B cell (primary cell): ENCODE measurements at regions not wholly inside any gene's neighbourhood (a gene's known extent, or its start where the extent isn't known, plus 50 kb on each side); places are given as distances from the start of the nearest gene placed in this dataset.

Experiments
- ATAC-seq: fragments of 200-7000 bp; cut with Tn5 transposase; one replicate; pipeline ENCODE4 v1.10.0; 2021; ENCODE audit warnings: low read depth, mild to moderate bottlenecking, moderate number of reproducible peaks, moderate library complexity
- CTCF ChIA-PET: fragments of 350-600 bp; sonication (Branson Sonifier 250); formaldehyde crosslinking; loops from one replicate; lab custom pipeline; 2021; ENCODE audit warnings: antibody characterized with exemption, inconsistent platforms; lab: Charles Lee
- POLR2A ChIA-PET: fragments of 350-600 bp; sonication (Branson Sonifier 250); formaldehyde crosslinking; loops from one replicate; lab custom pipeline; 2021; ENCODE audit warnings: antibody characterized with exemption; lab: Charles Lee
- DNase-seq: peaks from one replicate; pipeline ENCODE4 v3.0.0; 2013
- H2AFZ ChIP-seq: 2 replicates; pipeline ENCODE4 v1.6.1; 2012; ENCODE audit warnings: mild to moderate bottlenecking, low read depth, low read length; ENCODE audit not compliant: insufficient read depth, poor library complexity, severe bottlenecking
- H3K27ac ChIP-seq, 2 donors: 1 replicate in 1 of 2; 2 replicates in 1 of 2; pipeline ENCODE4 v1.5.1; 2012 to 2013; ENCODE audit warnings: low read length in 2 of 2, mild to moderate bottlenecking in 2 of 2, moderate library complexity in 1 of 2
- H3K27me3 ChIP-seq, 4 experiments: fragments of 200-600 bp in 1 of 4; sonication (generic) in 1 of 4; replicated peaks in 1 of 4; 1 replicate in 2 of 4; 2 replicates in 2 of 4; pipeline versions ENCODE4 v1.6.1 to v1.7.0; 2013 to 2016; ENCODE audit warnings: low read length in 3 of 4, mild to moderate bottlenecking in 2 of 4, mixed read lengths in 1 of 4, moderate library complexity in 1 of 4; ENCODE audit not compliant: insufficient read depth in 4 of 4, control insufficient read depth in 3 of 4; ENCODE audit errors: control extremely low read depth in 1 of 4
- H3K36me3 ChIP-seq, 2 experiments: replicated peaks in 1 of 2; 1 replicate in 1 of 2; 2 replicates in 1 of 2; pipeline versions ENCODE4 v1.6.1 to v1.7.1; 2013; ENCODE audit warnings: low read length in 1 of 2; ENCODE audit not compliant: insufficient read depth in 2 of 2, control insufficient read depth in 1 of 2; ENCODE audit errors: control extremely low read depth in 1 of 2, extremely low read depth in 1 of 2
- H3K4me1 ChIP-seq, 2 donors: fragments of 200-600 bp in 1 of 2; sonication (generic) in 1 of 2; 1 replicate in 1 of 2; 2 replicates in 1 of 2; pipeline versions ENCODE4 v1.5.1 to v1.6.1; 2013 to 2017; ENCODE audit warnings: low read length in 2 of 2; ENCODE audit not compliant: control insufficient read depth in 2 of 2, insufficient read depth in 2 of 2
- H3K4me2 ChIP-seq: replicated peaks from 2 replicates; pipeline ENCODE3; 2012; ENCODE audit warnings: mild to moderate bottlenecking, low read depth, low read length; ENCODE audit not compliant: poor library complexity, severe bottlenecking
- H3K4me3 ChIP-seq, 5 experiments: fragments of 200-600 bp in 1 of 5; sonication (generic) in 1 of 5; 1 replicate in 3 of 5; 2 replicates in 2 of 5; pipeline versions ENCODE4 v1.5.1 to v1.7.0; 2011 to 2016; ENCODE audit warnings: low read length in 4 of 5, mild to moderate bottlenecking in 4 of 5, low read depth in 2 of 5, control low read depth in 1 of 5, moderate library complexity in 1 of 5; ENCODE audit not compliant: insufficient read depth in 1 of 5; ENCODE audit errors: control extremely low read depth in 1 of 5, extremely low read depth in 1 of 5
- H3K79me2 ChIP-seq: fragments of 200-600 bp; sonication (generic); one replicate; pipeline ENCODE4 v1.6.0; 2016; ENCODE audit warnings: low read length; ENCODE audit not compliant: control insufficient read depth, insufficient read depth
- H3K9ac ChIP-seq: fragments of 200-600 bp; sonication (generic); 2 replicates; pipeline ENCODE4 v1.6.1; 2017; ENCODE audit warnings: mild to moderate bottlenecking, low read length, moderate library complexity
- H3K9me3 ChIP-seq, 3 donors: one replicate each; pipeline versions ENCODE4 v1.6.1 to v1.7.1; 2013; ENCODE audit warnings: low read length in 2 of 3; ENCODE audit not compliant: control insufficient read depth in 2 of 3, insufficient read depth in 1 of 3; ENCODE audit errors: control extremely low read depth in 1 of 3
- H4K20me1 ChIP-seq: 2 replicates; pipeline ENCODE4 v1.6.0; 2012; ENCODE audit warnings: mild to moderate bottlenecking, low read length; ENCODE audit not compliant: insufficient read depth, control insufficient read depth, poor library complexity, severe bottlenecking
- H3K27ac Mint-ChIP-seq: one replicate; pipeline ENCODE4 v1.8.0; 2021; ENCODE audit warnings: mixed read lengths
- H3K27me3 Mint-ChIP-seq: one replicate; pipeline ENCODE4 v1.8.0; 2021; ENCODE audit warnings: mixed read lengths
- H3K4me1 Mint-ChIP-seq: one replicate; pipeline ENCODE4 v1.8.0; 2021; ENCODE audit warnings: mixed read lengths
- H3K4me3 Mint-ChIP-seq: one replicate; pipeline ENCODE4 v1.8.0; 2021; ENCODE audit warnings: mixed read lengths
- H3K9me3 Mint-ChIP-seq: one replicate; pipeline ENCODE4 v1.8.0; 2022; ENCODE audit warnings: mixed read lengths; ENCODE audit not compliant: insufficient read depth
- EZH2 ChIP-seq: IDR thresholded peaks from 2 replicates; pipeline ENCODE4 v1.6.1; 2012; ENCODE audit warnings: borderline replicate concordance, low read depth, mild to moderate bottlenecking, moderate library complexity, low read length; ENCODE audit not compliant: insufficient read depth, poor library complexity, severe bottlenecking
- WGBS: methylation state at CpG from one replicate; pipeline ENCODE4 v1.1.5; 2013; ENCODE audit warnings: missing lambda C conversion rate; ENCODE audit not compliant: insufficient coverage; 5-methylcytosine and 5-hydroxymethylcytosine counted together
- intact Hi-C: fragments of 100-400 bp; cut with micrococcal nuclease; formaldehyde crosslinking; loops from one replicate; pipeline ENCODE4 v1.10.0; 2022
- TF ChIP-seq, protein P1 (sequence below): fragments of 200-600 bp; IDR thresholded peaks from one replicate; pipeline ENCODE4 v1.8.0; 2022; ENCODE audit warnings: antibody characterized with exemption, mild to moderate bottlenecking

DNA sequence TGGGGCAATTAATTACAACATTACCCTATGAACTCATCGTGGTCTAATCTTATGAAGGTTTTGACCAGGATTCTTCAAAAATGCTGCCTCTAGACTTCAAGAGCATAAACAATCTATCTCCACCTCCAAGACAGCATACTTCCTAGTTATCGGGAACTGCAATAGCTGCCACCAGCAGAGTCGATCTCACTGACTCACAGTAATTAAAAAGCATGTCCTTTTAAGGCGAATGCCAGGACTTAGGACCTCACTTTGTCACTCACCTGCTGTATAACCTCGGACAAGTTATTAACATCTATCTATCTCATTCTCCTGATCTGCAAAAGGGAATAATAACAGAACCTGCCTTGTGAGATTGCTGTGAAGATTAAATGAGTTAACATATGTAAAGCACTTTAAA lies 666.0 kb upstream of the COBL start:
- H4K20me1 ChIP-seq, result no peaks in the 10 kb centered on the region
- intact Hi-C loops, result no loop called here
- no peaks in the 10 kb centered on the region for H3K4me1 ChIP-seq
- H3K9me3 Mint-ChIP-seq, result no peaks in the 10 kb centered on the region
- POLR2A ChIA-PET, result no interaction called here
- no peaks in the 10 kb centered on the region for H3K36me3 ChIP-seq
- WGBS, result 77% methylated on average over 3 of the region's 5 CpGs
- no peak overlapping the region for H2AFZ ChIP-seq
- CTCF ChIA-PET, result no interaction called here
- no peaks in the 10 kb centered on the region for H3K79me2 ChIP-seq
- H3K4me1 Mint-ChIP-seq, result no peaks in the 10 kb centered on the region
- H3K4me2 ChIP-seq, result no peak overlapping the region
- peaks cover 0 to 7% (median 2%) of the 10 kb centered on the region in 3 donors for H3K9me3 ChIP-seq
- H3K4me3 Mint-ChIP-seq, result no peak overlapping the region
- DNase-seq, result no peak
- TF ChIP-seq, protein P1, sequence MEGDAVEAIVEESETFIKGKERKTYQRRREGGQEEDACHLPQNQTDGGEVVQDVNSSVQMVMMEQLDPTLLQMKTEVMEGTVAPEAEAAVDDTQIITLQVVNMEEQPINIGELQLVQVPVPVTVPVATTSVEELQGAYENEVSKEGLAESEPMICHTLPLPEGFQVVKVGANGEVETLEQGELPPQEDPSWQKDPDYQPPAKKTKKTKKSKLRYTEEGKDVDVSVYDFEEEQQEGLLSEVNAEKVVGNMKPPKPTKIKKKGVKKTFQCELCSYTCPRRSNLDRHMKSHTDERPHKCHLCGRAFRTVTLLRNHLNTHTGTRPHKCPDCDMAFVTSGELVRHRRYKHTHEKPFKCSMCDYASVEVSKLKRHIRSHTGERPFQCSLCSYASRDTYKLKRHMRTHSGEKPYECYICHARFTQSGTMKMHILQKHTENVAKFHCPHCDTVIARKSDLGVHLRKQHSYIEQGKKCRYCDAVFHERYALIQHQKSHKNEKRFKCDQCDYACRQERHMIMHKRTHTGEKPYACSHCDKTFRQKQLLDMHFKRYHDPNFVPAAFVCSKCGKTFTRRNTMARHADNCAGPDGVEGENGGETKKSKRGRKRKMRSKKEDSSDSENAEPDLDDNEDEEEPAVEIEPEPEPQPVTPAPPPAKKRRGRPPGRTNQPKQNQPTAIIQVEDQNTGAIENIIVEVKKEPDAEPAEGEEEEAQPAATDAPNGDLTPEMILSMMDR, result no peak
- TF ChIP-seq EZH2, result no peak
- no peaks in the 10 kb centered on the region for H3K27me3 ChIP-seq
- H3K27ac Mint-ChIP-seq, result no peak overlapping the region
- H3K27ac ChIP-seq, result no peak overlapping the region
- no peak overlapping the region for H3K9ac ChIP-seq
- H3K27me3 Mint-ChIP-seq, result no peaks in the 10 kb centered on the region
- no peak overlapping the region for H3K4me3 ChIP-seq
- no peak for ATAC-seq

GRCh38 chr7:51980812-51981211 lies 664.2 kb upstream of the COBL start:
- Histone ChIP-seq H3K36me3 (no peaks in the 10 kb centered on the region), H3K9ac (no peak overlapping the region), H4K20me1 (no peaks in the 10 kb centered on the region), H3K27me3 (no peaks in the 10 kb centered on the region), H3K4me3 (no peak overlapping the region), H3K27ac (no peak overlapping the region), H3K9me3 (peaks cover 0 to 4% (median 0%) of the 10 kb centered on the region in 3 donors), H2AFZ (no peak overlapping the region), H3K4me2 (no peak overlapping the region), H3K79me2 (no peaks in the 10 kb centered on the region), H3K4me1 (no peaks in the 10 kb centered on the region)
- no peaks in the 10 kb centered on the region for H3K4me1 Mint-ChIP-seq
- ChIA-PET POLR2A (no interaction called here), CTCF (no interaction called here)
- H3K4me3 Mint-ChIP-seq, result no peak overlapping the region
- no peaks in the 10 kb centered on the region for H3K9me3 Mint-ChIP-seq
- 100% methylated on average over 1 of the region's 2 CpGs for WGBS
- intact Hi-C loops, result no loop called here
- no peaks in the 10 kb centered on the region for H3K27me3 Mint-ChIP-seq
- no peak for DNase-seq
- H3K27ac Mint-ChIP-seq, result no peak overlapping the region
- no peak for ATAC-seq
- TF ChIP-seq, protein P1, result no peak
- TF ChIP-seq EZH2, result no peak
